GM12878 (cell line): ENCODE measurements at regions not wholly inside any gene's neighbourhood (a gene's known extent, or its start where the extent isn't known, plus 50 kb on each side); places are given as distances from the start of the nearest gene placed in this dataset.

Experiments
- ATF7 ChIP-seq: fragments of 450-650 bp; IDR thresholded peaks from 2 replicates; pipeline ENCODE4 v1.6.1; 2016; ENCODE audit warnings: low read depth, mild to moderate bottlenecking
- CEBPB ChIP-seq, 2 experiments: fragments of 150-350 bp in 1 of 2; IDR thresholded peaks; 2 replicates each; pipeline ENCODE4 v1.6.1; 2012 to 2014; ENCODE audit warnings: low read depth in 2 of 2, low read length in 2 of 2, borderline replicate concordance in 1 of 2, inconsistent platforms in 1 of 2
- CTCF ChIP-seq, 3 experiments: IDR thresholded peaks in 2 of 3; conservative IDR thresholded peaks in 1 of 3; 2 replicates each; pipeline ENCODE4 v1.5.1; 2011; ENCODE audit warnings: low read depth in 3 of 3, low read length in 3 of 3, mild to moderate bottlenecking in 3 of 3, control low read depth in 2 of 3, moderate library complexity in 2 of 3, inconsistent platforms in 1 of 3, mixed read lengths in 1 of 3; ENCODE audit not compliant: control insufficient read depth in 2 of 3, insufficient read depth in 1 of 3; ENCODE audit errors: extremely low read depth in 1 of 3
- EED ChIP-seq: sonication (generic); IDR thresholded peaks from 2 replicates; pipeline ENCODE4 v1.6.1; 2016; ENCODE audit warnings: antibody characterized with exemption, low read depth
- EP300 ChIP-seq, 2 experiments: fragments of 150-350 bp in 1 of 2; IDR thresholded peaks; 2 replicates each; pipeline ENCODE4 v1.6.1; 2011 to 2012; ENCODE audit warnings: low read depth in 2 of 2, low read length in 2 of 2, borderline replicate concordance in 1 of 2, improper control_type of control experiment in 1 of 2, inconsistent platforms in 1 of 2; ENCODE audit not compliant: control insufficient read depth in 1 of 2
- IRF3 ChIP-seq: fragments of 450-650 bp; IDR thresholded peaks from 2 replicates; pipeline ENCODE4 v1.6.1; 2014; ENCODE audit warnings: mild to moderate bottlenecking
- NKRF ChIP-seq: fragments of 450-650 bp; conservative IDR thresholded peaks from 2 replicates; pipeline ENCODE4 v1.6.1; 2017; ENCODE audit warnings: mild to moderate bottlenecking, moderate library complexity
- POLR2A ChIP-seq: IDR thresholded peaks from 2 replicates; pipeline ENCODE4 v1.6.1; 2011; ENCODE audit warnings: low read depth, mild to moderate bottlenecking, low read length
- SREBF1 ChIP-seq: IDR thresholded peaks from 2 replicates; pipeline ENCODE4 v1.6.1; 2012; ENCODE audit warnings: mild to moderate bottlenecking, low read length
- ZBTB33 ChIP-seq: fragments of 450-650 bp; IDR thresholded peaks from 2 replicates; pipeline ENCODE4 v1.6.1; 2017; ENCODE audit warnings: mild to moderate bottlenecking
- ZNF24 ChIP-seq: fragments of 450-650 bp; IDR thresholded peaks from 2 replicates; pipeline ENCODE4 v1.6.1; 2017; ENCODE audit warnings: antibody characterized with exemption, mild to moderate bottlenecking
- ZNF384 ChIP-seq: IDR thresholded peaks from 2 replicates; pipeline ENCODE4 v1.6.1; 2012; ENCODE audit warnings: low read depth, mild to moderate bottlenecking, low read length, improper control_type of control experiment, borderline replicate concordance
- ZNF687 ChIP-seq: fragments of 450-650 bp; IDR thresholded peaks from 2 replicates; pipeline ENCODE4 v1.6.1; 2017; ENCODE audit warnings: mild to moderate bottlenecking, moderate library complexity
- TF ChIP-seq, protein P1 (sequence below): IDR thresholded peaks from 2 replicates; pipeline ENCODE4 v1.6.1; 2011; ENCODE audit warnings: borderline replicate concordance, low read depth, mild to moderate bottlenecking, moderate library complexity, low read length; ENCODE audit not compliant: insufficient read depth, poor library complexity, severe bottlenecking

DNA sequence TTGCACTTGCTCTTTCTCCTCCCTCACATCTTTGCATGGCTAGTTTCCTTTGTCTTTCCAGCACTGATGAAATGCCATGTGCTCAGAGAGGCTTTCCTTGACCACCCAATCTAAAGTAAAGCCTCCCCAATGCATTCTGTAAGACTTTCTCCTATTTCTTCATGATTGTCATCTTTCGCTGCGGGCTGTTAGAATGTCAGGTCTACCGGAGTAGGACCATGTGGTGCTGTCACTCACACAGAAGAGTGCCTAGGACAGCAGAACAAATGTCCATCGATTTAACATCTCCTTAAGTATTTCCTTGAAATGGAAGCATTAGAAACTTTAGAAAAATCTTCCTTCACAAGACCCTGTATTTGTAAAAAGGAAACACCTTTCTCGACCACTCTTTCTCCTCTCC is 99.9 kb upstream of the TMC3 start:
- TF ChIP-seq, protein P1, sequence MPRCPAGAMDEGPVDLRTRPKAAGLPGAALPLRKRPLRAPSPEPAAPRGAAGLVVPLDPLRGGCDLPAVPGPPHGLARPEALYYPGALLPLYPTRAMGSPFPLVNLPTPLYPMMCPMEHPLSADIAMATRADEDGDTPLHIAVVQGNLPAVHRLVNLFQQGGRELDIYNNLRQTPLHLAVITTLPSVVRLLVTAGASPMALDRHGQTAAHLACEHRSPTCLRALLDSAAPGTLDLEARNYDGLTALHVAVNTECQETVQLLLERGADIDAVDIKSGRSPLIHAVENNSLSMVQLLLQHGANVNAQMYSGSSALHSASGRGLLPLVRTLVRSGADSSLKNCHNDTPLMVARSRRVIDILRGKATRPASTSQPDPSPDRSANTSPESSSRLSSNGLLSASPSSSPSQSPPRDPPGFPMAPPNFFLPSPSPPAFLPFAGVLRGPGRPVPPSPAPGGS, result no peak
- TF ChIP-seq ZNF24, result no peak
- TF ChIP-seq CEBPB (IDR thresholded peaks at IDR 0.05; ENCODE audit: borderline replicate concordance in 1 of 2, low read depth in 2 of 2, low read length in 2 of 2), result no peak
- no peak for TF ChIP-seq POLR2A
- TF ChIP-seq NKRF, result no peak
- no peak for TF ChIP-seq SREBF1
- no peak for TF ChIP-seq CTCF (IDR thresholded peaks at IDR 0.05 in 2 of 3, conservative IDR thresholded peaks at IDR 0.05 in 1 of 3; ENCODE audit: control insufficient read depth in 2 of 3, extremely low read depth in 1 of 3, insufficient read depth in 1 of 3, low read depth in 3 of 3, low read length in 3 of 3)
- TF ChIP-seq ZBTB33, result no peak
- no peak for TF ChIP-seq ZNF384
- no peak for TF ChIP-seq EED
- no peak for TF ChIP-seq IRF3
- no peak for TF ChIP-seq ZNF687
- no peak for TF ChIP-seq ATF7
- TF ChIP-seq EP300 (IDR thresholded peaks at IDR 0.05; ENCODE audit: borderline replicate concordance in 1 of 2, control insufficient read depth in 1 of 2, low read depth in 2 of 2, low read length in 2 of 2), result no peak
